Neural progenitor cell (in vitro differentiated cells): ENCODE measurements at regions not wholly inside any gene's neighbourhood (a gene's known extent, or its start where the extent isn't known, plus 50 kb on each side); places are given as distances from the start of the nearest gene placed in this dataset.
"Not testable (repeated sequence)": the region's sequence is repeated elsewhere in the genome, so short reads cannot be mapped to it uniquely, and the experiment has no call there.

Experiments
- EZH2 ChIP-seq: fragments of 200-600 bp; sonication (generic); IDR thresholded peaks from 2 replicates; pipeline ENCODE4 v1.6.1; 2017; ENCODE audit warnings: antibody characterized with exemption, mild to moderate bottlenecking, moderate library complexity
- TF ChIP-seq, protein P1 (sequence below): fragments of 200-600 bp; sonication (generic); IDR thresholded peaks from 2 replicates; pipeline ENCODE4 v1.5.1; 2017; ENCODE audit warnings: antibody characterized with exemption, mild to moderate bottlenecking

- TF ChIP-seq, protein P1, sequence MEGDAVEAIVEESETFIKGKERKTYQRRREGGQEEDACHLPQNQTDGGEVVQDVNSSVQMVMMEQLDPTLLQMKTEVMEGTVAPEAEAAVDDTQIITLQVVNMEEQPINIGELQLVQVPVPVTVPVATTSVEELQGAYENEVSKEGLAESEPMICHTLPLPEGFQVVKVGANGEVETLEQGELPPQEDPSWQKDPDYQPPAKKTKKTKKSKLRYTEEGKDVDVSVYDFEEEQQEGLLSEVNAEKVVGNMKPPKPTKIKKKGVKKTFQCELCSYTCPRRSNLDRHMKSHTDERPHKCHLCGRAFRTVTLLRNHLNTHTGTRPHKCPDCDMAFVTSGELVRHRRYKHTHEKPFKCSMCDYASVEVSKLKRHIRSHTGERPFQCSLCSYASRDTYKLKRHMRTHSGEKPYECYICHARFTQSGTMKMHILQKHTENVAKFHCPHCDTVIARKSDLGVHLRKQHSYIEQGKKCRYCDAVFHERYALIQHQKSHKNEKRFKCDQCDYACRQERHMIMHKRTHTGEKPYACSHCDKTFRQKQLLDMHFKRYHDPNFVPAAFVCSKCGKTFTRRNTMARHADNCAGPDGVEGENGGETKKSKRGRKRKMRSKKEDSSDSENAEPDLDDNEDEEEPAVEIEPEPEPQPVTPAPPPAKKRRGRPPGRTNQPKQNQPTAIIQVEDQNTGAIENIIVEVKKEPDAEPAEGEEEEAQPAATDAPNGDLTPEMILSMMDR = not testable (repeated sequence)
- TF ChIP-seq EZH2 = not testable (repeated sequence)
These were observed 116.9 kb downstream of the ARHGAP11B start for GRCh38 chr15:30742796-30743195.
